ENCODE measurements at regions not wholly inside any gene's neighbourhood (a gene's known extent, or its start where the extent isn't known, plus 50 kb on each side); places are given as distances from the start of the nearest gene placed in this dataset.

DNA sequence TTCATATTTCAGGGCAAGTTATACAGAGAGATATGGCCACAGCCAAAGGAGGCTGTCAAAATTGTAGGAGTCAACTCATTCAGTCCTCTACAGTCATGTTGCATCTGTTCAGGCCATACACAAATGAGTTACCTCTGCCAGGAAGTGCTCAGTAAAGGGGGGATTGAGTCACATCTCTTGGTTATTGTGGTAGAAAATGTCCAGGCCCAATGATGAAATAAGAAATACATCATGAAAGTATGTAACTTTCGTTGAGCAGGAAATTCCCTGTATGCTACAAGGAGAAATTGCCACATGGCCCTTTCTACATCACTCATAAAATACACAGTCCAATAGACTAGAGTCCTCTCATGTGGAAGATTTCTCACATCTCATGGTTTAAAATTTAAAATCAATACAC is 103.9 kb upstream of the COL3A1 start:
- TF ChIP-seq, protein P1, sequence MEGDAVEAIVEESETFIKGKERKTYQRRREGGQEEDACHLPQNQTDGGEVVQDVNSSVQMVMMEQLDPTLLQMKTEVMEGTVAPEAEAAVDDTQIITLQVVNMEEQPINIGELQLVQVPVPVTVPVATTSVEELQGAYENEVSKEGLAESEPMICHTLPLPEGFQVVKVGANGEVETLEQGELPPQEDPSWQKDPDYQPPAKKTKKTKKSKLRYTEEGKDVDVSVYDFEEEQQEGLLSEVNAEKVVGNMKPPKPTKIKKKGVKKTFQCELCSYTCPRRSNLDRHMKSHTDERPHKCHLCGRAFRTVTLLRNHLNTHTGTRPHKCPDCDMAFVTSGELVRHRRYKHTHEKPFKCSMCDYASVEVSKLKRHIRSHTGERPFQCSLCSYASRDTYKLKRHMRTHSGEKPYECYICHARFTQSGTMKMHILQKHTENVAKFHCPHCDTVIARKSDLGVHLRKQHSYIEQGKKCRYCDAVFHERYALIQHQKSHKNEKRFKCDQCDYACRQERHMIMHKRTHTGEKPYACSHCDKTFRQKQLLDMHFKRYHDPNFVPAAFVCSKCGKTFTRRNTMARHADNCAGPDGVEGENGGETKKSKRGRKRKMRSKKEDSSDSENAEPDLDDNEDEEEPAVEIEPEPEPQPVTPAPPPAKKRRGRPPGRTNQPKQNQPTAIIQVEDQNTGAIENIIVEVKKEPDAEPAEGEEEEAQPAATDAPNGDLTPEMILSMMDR (conservative IDR thresholded peaks at IDR 0.05): no peak
- TF ChIP-seq ZFX (IDR thresholded peaks at IDR 0.05): no peak

Measured in C4-2B (cell line).